Nephron progenitor cell (in vitro differentiated cells): ENCODE measurements at regions not wholly inside any gene's neighbourhood (a gene's known extent, or its start where the extent isn't known, plus 50 kb on each side); places are given as distances from the start of the nearest gene placed in this dataset.
"Not testable (repeated sequence)": the region's sequence is repeated elsewhere in the genome, so short reads cannot be mapped to it uniquely, and the experiment has no call there.

ENCODE experiments used
- DNase-seq: peaks from one replicate; pipeline ENCODE4 v3.0.0; 2021
- H3K27ac Mint-ChIP-seq: 2 replicates; pipeline ENCODE4 v1.8.0; 2021; ENCODE audit warnings: mild to moderate bottlenecking, moderate library complexity, mixed read lengths
- H3K27me3 Mint-ChIP-seq: 2 replicates; pipeline ENCODE4 v1.8.0; 2021; ENCODE audit warnings: mild to moderate bottlenecking, low read depth, mixed read lengths; ENCODE audit not compliant: poor library complexity
- H3K36me3 Mint-ChIP-seq: 2 replicates; pipeline ENCODE4 v1.8.0; 2021; ENCODE audit warnings: low read depth, mixed read lengths
- H3K4me1 Mint-ChIP-seq: 2 replicates; pipeline ENCODE4 v1.8.0; 2021; ENCODE audit warnings: mixed read lengths
- H3K4me3 Mint-ChIP-seq: 2 replicates; pipeline ENCODE4 v1.8.0; 2021; ENCODE audit warnings: mild to moderate bottlenecking, moderate library complexity, mixed read lengths
- H3K9me3 Mint-ChIP-seq: 2 replicates; pipeline ENCODE4 v1.8.0; 2021; ENCODE audit warnings: mild to moderate bottlenecking, moderate library complexity, mixed read lengths
- CTCF ChIP-seq: fragments of 200-600 bp; sonication (generic); IDR thresholded peaks from 2 replicates; pipeline ENCODE4 v1.5.0; 2021; ENCODE audit warnings: antibody characterized with exemption

GRCh38 chr13:52565324-52565723 lies 76.9 kb upstream of the HNRNPA1L2 start:
- H3K27ac Mint-ChIP-seq, H3K4me3 Mint-ChIP-seq, H3K4me1 Mint-ChIP-seq, H3K36me3 Mint-ChIP-seq, H3K27me3 Mint-ChIP-seq, DNase-seq, H3K9me3 Mint-ChIP-seq: not testable (repeated sequence)

- DNase-seq, result peak; percentile 56
- H3K27me3 Mint-ChIP-seq, result not testable (repeated sequence)
Measured at GRCh38 chr13:52569904-52570602, 72.2 kb upstream of the HNRNPA1L2 start.

GRCh38 chr13:52571163-52571562 lies 71.1 kb upstream of the HNRNPA1L2 start:
- H3K27ac Mint-ChIP-seq, H3K4me3 Mint-ChIP-seq, H3K4me1 Mint-ChIP-seq, DNase-seq, H3K27me3 Mint-ChIP-seq, H3K36me3 Mint-ChIP-seq, H3K9me3 Mint-ChIP-seq: not testable (repeated sequence)

More at GRCh38 chr13:52569904-52570602, 72.2 kb upstream of the HNRNPA1L2 start:
- H3K27ac Mint-ChIP-seq, H3K4me1 Mint-ChIP-seq, H3K36me3 Mint-ChIP-seq, H3K9me3 Mint-ChIP-seq: not testable (repeated sequence)
- peak overlapping the region; percentile 63 for H3K4me3 Mint-ChIP-seq
- TF ChIP-seq CTCF, result peak; percentile 46

- H3K4me3 Mint-ChIP-seq, H3K36me3 Mint-ChIP-seq, H3K27ac Mint-ChIP-seq, H3K4me1 Mint-ChIP-seq, H3K9me3 Mint-ChIP-seq, DNase-seq, H3K27me3 Mint-ChIP-seq: not testable (repeated sequence)
Measured at GRCh38 chr13:52582962-52583361, 59.3 kb upstream of the HNRNPA1L2 start.
